Activated T-cell treated with anti-CD3 and anti-CD28 coated beads, Interleukin-2, amount 50 U/mL, for 72 hours (primary cell): ENCODE measurements at regions not wholly inside any gene's neighbourhood (a gene's known extent, or its start where the extent isn't known, plus 50 kb on each side); places are given as distances from the start of the nearest gene placed in this dataset.

Source experiments
- ATAC-seq, 2 donors: fragments of 150-1000 bp; cut with Tn5 transposase; replicated peaks in 1 of 2; 2 replicates each; pipeline ENCODE4 v1.10.0; 2021; ENCODE audit warnings: moderate library complexity in 2 of 2, mild to moderate bottlenecking in 1 of 2
- DNase-seq, 2 donors: peaks; one replicate each; pipeline ENCODE4 v3.0.0; 2021 to 2022; ENCODE audit warnings: mixed read lengths in 1 of 2
- H3K27ac Mint-ChIP-seq: one replicate; pipeline ENCODE4 v1.8.0; 2022; ENCODE audit warnings: mild to moderate bottlenecking, moderate library complexity, mixed read lengths
- H3K27me3 Mint-ChIP-seq: one replicate; pipeline ENCODE4 v1.8.0; 2022; ENCODE audit warnings: low read depth, mixed read lengths
- H3K36me3 Mint-ChIP-seq, 2 donors: one replicate each; pipeline ENCODE4 v1.8.0; 2022; ENCODE audit warnings: mixed read lengths in 2 of 2, mild to moderate bottlenecking in 1 of 2; ENCODE audit not compliant: insufficient read depth in 2 of 2
- H3K4me1 Mint-ChIP-seq: one replicate; pipeline ENCODE4 v1.8.0; 2022; ENCODE audit warnings: low read depth, mixed read lengths
- H3K4me3 Mint-ChIP-seq, 2 donors: one replicate each; pipeline ENCODE4 v1.8.0; 2022; ENCODE audit warnings: mild to moderate bottlenecking in 2 of 2, mixed read lengths in 2 of 2, moderate library complexity in 2 of 2
- H3K9me3 Mint-ChIP-seq, 2 donors: one replicate each; pipeline ENCODE4 v1.8.0; 2022; ENCODE audit warnings: mixed read lengths in 2 of 2

GRCh38 chr18:8972116-8972515 is 130.4 kb upstream of the NDUFV2 start:
- Mint-ChIP-seq H3K27ac (no peak overlapping the region), H3K27me3 (peaks cover 5% of the 10 kb centered on the region), H3K4me3 (no peak overlapping the region), H3K36me3 (peaks cover 0 to 2% of the 10 kb centered on the region in 2 donors), H3K4me1 (no peaks in the 10 kb centered on the region), H3K9me3 (peaks cover 0 to 5% of the 10 kb centered on the region in 2 donors)
- no peak for DNase-seq
- ATAC-seq: no peak

- DNase-seq (no peak), ATAC-seq (no peak)
- H3K4me3 Mint-ChIP-seq: no peak overlapping the region
- peaks cover 0 to 2% of the 10 kb centered on the region in 2 donors for H3K36me3 Mint-ChIP-seq
- peaks cover 4% of the 10 kb centered on the region for H3K4me1 Mint-ChIP-seq
- H3K27me3 Mint-ChIP-seq: peaks cover 5% of the 10 kb centered on the region
- no peak overlapping the region for H3K27ac Mint-ChIP-seq
- H3K9me3 Mint-ChIP-seq: peaks cover 0 to 5% of the 10 kb centered on the region in 2 donors
Measured at GRCh38 chr18:8974279-8974678, 128.2 kb upstream of the NDUFV2 start.

- Mint-ChIP-seq H3K27me3 (peaks cover 5% of the 10 kb centered on the region), H3K4me1 (peaks cover 4% of the 10 kb centered on the region), H3K36me3 (peaks cover 0 to 2% of the 10 kb centered on the region in 2 donors), H3K27ac (no peak overlapping the region), H3K4me3 (no peak overlapping the region), H3K9me3 (peaks cover 0 to 5% of the 10 kb centered on the region in 2 donors)
- ATAC-seq (no peak), DNase-seq (no peak)
Measured at GRCh38 chr18:8974696-8975095, 127.8 kb upstream of the NDUFV2 start.

- no peak for ATAC-seq
- Mint-ChIP-seq H3K4me3 (no peak overlapping the region), H3K4me1 (peaks cover 6% of the 10 kb centered on the region), H3K9me3 (peaks cover 0 to 5% of the 10 kb centered on the region in 2 donors), H3K27me3 (peaks cover 5% of the 10 kb centered on the region), H3K36me3 (peaks cover 0 to 2% of the 10 kb centered on the region in 2 donors), H3K27ac (no peak overlapping the region)
- DNase-seq: no peak
Measured at GRCh38 chr18:8975624-8976023, 126.9 kb upstream of the NDUFV2 start.

GRCh38 chr18:8976606-8977005 is 125.9 kb upstream of the NDUFV2 start:
- H3K4me1 Mint-ChIP-seq: peaks cover 8% of the 10 kb centered on the region
- peaks cover 5% of the 10 kb centered on the region for H3K27me3 Mint-ChIP-seq
- DNase-seq: no peak
- ATAC-seq: no peak
- H3K4me3 Mint-ChIP-seq: no peak overlapping the region
- H3K36me3 Mint-ChIP-seq: peaks cover 0 to 2% of the 10 kb centered on the region in 2 donors
- no peak overlapping the region for H3K27ac Mint-ChIP-seq
- peaks cover 0 to 5% of the 10 kb centered on the region in 2 donors for H3K9me3 Mint-ChIP-seq

- H3K9me3 Mint-ChIP-seq: peaks cover 0 to 5% of the 10 kb centered on the region in 2 donors
- ATAC-seq: no peak
- no peak overlapping the region for H3K4me3 Mint-ChIP-seq
- no peak for DNase-seq
- peaks cover 0 to 2% of the 10 kb centered on the region in 2 donors for H3K36me3 Mint-ChIP-seq
- H3K27ac Mint-ChIP-seq: no peak overlapping the region
- peaks cover 8% of the 10 kb centered on the region for H3K4me1 Mint-ChIP-seq
- H3K27me3 Mint-ChIP-seq: peaks cover 5% of the 10 kb centered on the region
Measured at GRCh38 chr18:8977166-8977565, 125.3 kb upstream of the NDUFV2 start.

- Mint-ChIP-seq H3K27ac (no peak overlapping the region), H3K9me3 (peaks cover 0 to 5% of the 10 kb centered on the region in 2 donors), H3K4me1 (peaks cover 8% of the 10 kb centered on the region), H3K36me3 (peaks cover 0 to 2% of the 10 kb centered on the region in 2 donors), H3K27me3 (peaks cover 4% of the 10 kb centered on the region), H3K4me3 (no peak overlapping the region)
- DNase-seq (no peak), ATAC-seq (no peak)
Measured at GRCh38 chr18:8977701-8978100, 124.8 kb upstream of the NDUFV2 start.

- H3K4me1 Mint-ChIP-seq: peaks cover 8% of the 10 kb centered on the region
- DNase-seq: no peak
- ATAC-seq: no peak
- no peaks in the 10 kb centered on the region for H3K36me3 Mint-ChIP-seq
- peaks cover 0 to 5% of the 10 kb centered on the region in 2 donors for H3K9me3 Mint-ChIP-seq
- no peak overlapping the region for H3K27ac Mint-ChIP-seq
- H3K4me3 Mint-ChIP-seq: no peak overlapping the region
- no peaks in the 10 kb centered on the region for H3K27me3 Mint-ChIP-seq
Measured at GRCh38 chr18:8978394-8978793, 124.1 kb upstream of the NDUFV2 start.

- H3K4me1 Mint-ChIP-seq: peaks cover 8% of the 10 kb centered on the region
- H3K9me3 Mint-ChIP-seq: no peaks in the 10 kb centered on the region
- H3K27ac Mint-ChIP-seq: peak overlapping the region; percentile 22
- H3K27me3 Mint-ChIP-seq: no peaks in the 10 kb centered on the region
- no peak for DNase-seq
- H3K4me3 Mint-ChIP-seq: no peak overlapping the region
- H3K36me3 Mint-ChIP-seq: no peaks in the 10 kb centered on the region
- peak in 1 of 2 donors; percentile 45 for ATAC-seq
Measured at GRCh38 chr18:8979258-8979988, 123.1 kb upstream of the NDUFV2 start.

GRCh38 chr18:8980496-8980895 is 122.0 kb upstream of the NDUFV2 start:
- Mint-ChIP-seq H3K27me3 (no peaks in the 10 kb centered on the region), H3K36me3 (no peaks in the 10 kb centered on the region), H3K4me3 (no peak overlapping the region), H3K9me3 (no peaks in the 10 kb centered on the region), H3K27ac (no peak overlapping the region), H3K4me1 (peaks cover 8% of the 10 kb centered on the region)
- ATAC-seq (no peak), DNase-seq (no peak)

- no peak overlapping the region for H3K27ac Mint-ChIP-seq
- H3K27me3 Mint-ChIP-seq: no peaks in the 10 kb centered on the region
- H3K9me3 Mint-ChIP-seq: no peaks in the 10 kb centered on the region
- no peaks in the 10 kb centered on the region for H3K36me3 Mint-ChIP-seq
- no peak overlapping the region for H3K4me3 Mint-ChIP-seq
- DNase-seq: no peak
- H3K4me1 Mint-ChIP-seq: peaks cover 8% of the 10 kb centered on the region
- ATAC-seq: no peak
Measured at GRCh38 chr18:8980918-8981317, 121.6 kb upstream of the NDUFV2 start.

GRCh38 chr18:8982416-8983183 is 119.9 kb upstream of the NDUFV2 start:
- Mint-ChIP-seq H3K27me3 (peaks cover 10% of the 10 kb centered on the region), H3K4me1 (peaks cover 15% of the 10 kb centered on the region), H3K36me3 (no peaks in the 10 kb centered on the region), H3K4me3 (no peak overlapping the region), H3K27ac (no peak overlapping the region), H3K9me3 (no peaks in the 10 kb centered on the region)
- no peak for DNase-seq
- peak in 1 of 2 donors; percentile 33 for ATAC-seq

- no peaks in the 10 kb centered on the region for H3K9me3 Mint-ChIP-seq
- H3K4me3 Mint-ChIP-seq: no peak overlapping the region
- peaks cover 11% of the 10 kb centered on the region for H3K27me3 Mint-ChIP-seq
- ATAC-seq: no peak
- no peak for DNase-seq
- H3K36me3 Mint-ChIP-seq: no peaks in the 10 kb centered on the region
- H3K4me1 Mint-ChIP-seq: peaks cover 14% of the 10 kb centered on the region
- peak overlapping the region; percentile 2 for H3K27ac Mint-ChIP-seq
Measured at GRCh38 chr18:8983195-8983594, 119.3 kb upstream of the NDUFV2 start.
